ENCODE measurements at regions not wholly inside any gene's neighbourhood (a gene's known extent, or its start where the extent isn't known, plus 50 kb on each side); places are given as distances from the start of the nearest gene placed in this dataset.

- H3K27me3 Mint-ChIP-seq (ENCODE audit: insufficient read depth, unreplicated experiment): no peaks in the 10 kb centered on the region
- no TSS peak for BruUV-seq (replicated peaks)
- CTCF ChIA-PET: interaction anchor here (0.5 kb wide), 1 partner anchor 288 kb away, joined by 4 read pairs; no protein-coding TSS in a partner anchor
These were observed 135.4 kb upstream of the NUDT4 start for GRCh38 chr12:93242154-93242972.

GRCh38 chr12:93243382-93243688 lies 134.4 kb upstream of the NUDT4 start:
- DNase-seq: no peak
- H3K4me1 ChIP-seq: peaks cover 13% of the 10 kb centered on the region
- intact Hi-C loops (cut with micrococcal nuclease; ENCODE audit: unreplicated experiment): no loop called here
- Mint-ChIP-seq H3K4me1 (ENCODE audit: low read depth, unreplicated experiment) (peaks cover 13% of the 10 kb centered on the region), H3K36me3 (ENCODE audit: insufficient read depth, unreplicated experiment) (peaks cover 5% of the 10 kb centered on the region), H3K4me3 (ENCODE audit: unreplicated experiment) (no peak overlapping the region), H3K27me3 (ENCODE audit: insufficient read depth, unreplicated experiment) (no peaks in the 10 kb centered on the region), H3K27ac (ENCODE audit: unreplicated experiment) (no peak overlapping the region), H3K9me3 (ENCODE audit: unreplicated experiment) (peaks cover 20% of the 10 kb centered on the region)
- BruUV-seq (replicated peaks): no TSS peak
- no peak for TF ChIP-seq CTCF (IDR thresholded peaks at IDR 0.05; ENCODE audit: insufficient read depth in 1 of 2, low read depth in 1 of 2, low read length in 1 of 2, severe bottlenecking in 1 of 2, unreplicated experiment in 1 of 2)
- no peaks in the 10 kb centered on the region for H3K27me3 ChIP-seq (replicated peaks; ENCODE audit: control insufficient read depth, insufficient read depth, low read length)
- ChIA-PET POLR2A (interaction anchor here (0.5 kb wide), 1 partner anchor 16 kb away, joined by 3 read pairs; no protein-coding TSS in a partner anchor), CTCF (no interaction called here)
- H3K9me3 ChIP-seq: peaks cover 12% of the 10 kb centered on the region
- no peak overlapping the region for H3K4me3 ChIP-seq (ENCODE audit: low read depth, low read length)
- no peaks in the 10 kb centered on the region for H3K36me3 ChIP-seq (ENCODE audit: control insufficient read depth, insufficient read depth, low read length)

More at GRCh38 chr12:93242154-93242972, 135.4 kb upstream of the NUDT4 start:
- H3K27ac Mint-ChIP-seq (ENCODE audit: unreplicated experiment): no peak overlapping the region
- H3K4me1 ChIP-seq: peaks cover 13% of the 10 kb centered on the region
- H3K9me3 Mint-ChIP-seq (ENCODE audit: unreplicated experiment): peaks cover 20% of the 10 kb centered on the region
- POLR2A ChIA-PET: interaction anchor here (0.6 kb wide), 1 partner anchor 74 kb away, joined by 11 read pairs; no protein-coding TSS in a partner anchor
- no peak for TF ChIP-seq CTCF (IDR thresholded peaks at IDR 0.05; ENCODE audit: insufficient read depth in 1 of 2, low read depth in 1 of 2, low read length in 1 of 2, severe bottlenecking in 1 of 2, unreplicated experiment in 1 of 2)
- H3K36me3 ChIP-seq (ENCODE audit: control insufficient read depth, insufficient read depth, low read length): no peaks in the 10 kb centered on the region
- intact Hi-C loops (cut with micrococcal nuclease; ENCODE audit: unreplicated experiment): no loop called here
- peaks cover 13% of the 10 kb centered on the region for H3K4me1 Mint-ChIP-seq (ENCODE audit: low read depth, unreplicated experiment)
- H3K4me3 Mint-ChIP-seq (ENCODE audit: unreplicated experiment): no peak overlapping the region
- no peak for DNase-seq
- no peaks in the 10 kb centered on the region for H3K27me3 ChIP-seq (replicated peaks; ENCODE audit: control insufficient read depth, insufficient read depth, low read length)
- H3K4me3 ChIP-seq (ENCODE audit: low read depth, low read length): no peak overlapping the region
- H3K36me3 Mint-ChIP-seq (ENCODE audit: insufficient read depth, unreplicated experiment): peaks cover 5% of the 10 kb centered on the region
- H3K9me3 ChIP-seq: peaks cover 21% of the 10 kb centered on the region

GRCh38 chr12:93243689-93244513 lies 133.8 kb upstream of the NUDT4 start:
- Histone ChIP-seq H3K36me3 (ENCODE audit: control insufficient read depth, insufficient read depth, low read length) (no peaks in the 10 kb centered on the region), H3K4me1 (peaks cover 13% of the 10 kb centered on the region), H3K27me3 (replicated peaks; ENCODE audit: control insufficient read depth, insufficient read depth, low read length) (no peaks in the 10 kb centered on the region), H3K9me3 (peaks cover 8% of the 10 kb centered on the region; the same call in 1 of the 2 replicates), H3K4me3 (ENCODE audit: low read depth, low read length) (no peak overlapping the region)
- BruUV-seq (replicated peaks): no TSS peak
- Mint-ChIP-seq H3K9me3 (ENCODE audit: unreplicated experiment) (peaks cover 20% of the 10 kb centered on the region), H3K27me3 (ENCODE audit: insufficient read depth, unreplicated experiment) (no peaks in the 10 kb centered on the region), H3K4me3 (ENCODE audit: unreplicated experiment) (peak overlapping the region; percentile 32), H3K27ac (ENCODE audit: unreplicated experiment) (peak overlapping the region; percentile 74), H3K4me1 (ENCODE audit: low read depth, unreplicated experiment) (peaks cover 13% of the 10 kb centered on the region), H3K36me3 (ENCODE audit: insufficient read depth, unreplicated experiment) (peaks cover 5% of the 10 kb centered on the region)
- CTCF ChIA-PET: interaction anchor here (0.5 to 1.2 kb wide), 4 partner anchors 11 to 186 kb away, joined by 3 to 6 read pairs (median 4); no protein-coding TSS in a partner anchor
- POLR2A ChIA-PET: interaction anchor here (0.5 to 1.2 kb wide), 3 partner anchors 16 to 121 kb away, joined by 3 to 5 read pairs (median 4); no protein-coding TSS in a partner anchor
- intact Hi-C loops (cut with micrococcal nuclease; ENCODE audit: unreplicated experiment): no loop called here
- peak; percentile 78 to 82 for DNase-seq
- no peak for TF ChIP-seq CTCF (IDR thresholded peaks at IDR 0.05; ENCODE audit: insufficient read depth in 1 of 2, low read depth in 1 of 2, low read length in 1 of 2, severe bottlenecking in 1 of 2, unreplicated experiment in 1 of 2)

All from Caco-2 (cell line).